Endodermal cell (in vitro differentiated cells): ENCODE measurements at regions not wholly inside any gene's neighbourhood (a gene's known extent, or its start where the extent isn't known, plus 50 kb on each side); places are given as distances from the start of the nearest gene placed in this dataset.

Experiments
- DNase-seq: peaks from one replicate; pipeline ENCODE4 v3.0.0-alpha.2; 2017
- H3K27ac ChIP-seq: 2 replicates; pipeline ENCODE4 v1.5.1; 2013; ENCODE audit warnings: mild to moderate bottlenecking, low read depth, low read length, moderate library complexity
- H3K27me3 ChIP-seq: 2 replicates; pipeline ENCODE4 v1.6.1; 2013; ENCODE audit warnings: mild to moderate bottlenecking, low read length, moderate library complexity; ENCODE audit not compliant: insufficient read depth, control insufficient read depth, poor library complexity, severe bottlenecking
- H3K36me3 ChIP-seq: 2 replicates; pipeline ENCODE4 v1.7.0; 2013; ENCODE audit warnings: mild to moderate bottlenecking, low read length, moderate library complexity; ENCODE audit not compliant: control insufficient read depth, insufficient read depth
- H3K4me1 ChIP-seq: one replicate; pipeline ENCODE4 v1.7.0; 2013; ENCODE audit warnings: low read length; ENCODE audit not compliant: control insufficient read depth, insufficient read depth
- H3K4me3 ChIP-seq: 2 replicates; pipeline ENCODE4 v1.5.1; 2013; ENCODE audit warnings: mild to moderate bottlenecking, low read length, moderate library complexity
- H3K9ac ChIP-seq: 2 replicates; pipeline ENCODE4 v1.6.1; 2013; ENCODE audit warnings: mild to moderate bottlenecking, low read length, moderate library complexity; ENCODE audit not compliant: poor library complexity, severe bottlenecking; ENCODE audit errors: extremely low read depth
- H3K9me3 ChIP-seq: 2 replicates; pipeline ENCODE4 v1.6.1; 2013; ENCODE audit warnings: mild to moderate bottlenecking, low read length, moderate library complexity; ENCODE audit not compliant: control insufficient read depth
- H3K27ac Mint-ChIP-seq: 2 replicates; pipeline ENCODE4 v1.8.0; 2020; ENCODE audit warnings: mixed read lengths
- H3K27me3 Mint-ChIP-seq: 2 replicates; pipeline ENCODE4 v1.8.0; 2021; ENCODE audit warnings: mild to moderate bottlenecking, mixed read lengths; ENCODE audit not compliant: insufficient read depth
- H3K36me3 Mint-ChIP-seq: 2 replicates; pipeline ENCODE4 v1.8.0; 2020; ENCODE audit warnings: low read depth, mixed read lengths
- H3K4me1 Mint-ChIP-seq: 2 replicates; pipeline ENCODE4 v1.8.0; 2020; ENCODE audit warnings: mixed read lengths
- H3K4me3 Mint-ChIP-seq: 2 replicates; pipeline ENCODE4 v1.8.0; 2020; ENCODE audit warnings: mild to moderate bottlenecking, moderate library complexity, mixed read lengths
- H3K9me3 Mint-ChIP-seq: 2 replicates; pipeline ENCODE4 v1.8.0; 2020; ENCODE audit warnings: mild to moderate bottlenecking, mixed read lengths
- WGBS, 2 experiments: methylation state at CpG; one replicate each; pipeline versions ENCODE4 v1.1.5 to v1.1.7; 2013; ENCODE audit warnings: missing lambda C conversion rate in 2 of 2, mixed read lengths in 1 of 2; ENCODE audit not compliant: insufficient coverage in 1 of 2, insufficient read length in 1 of 2; 5-methylcytosine and 5-hydroxymethylcytosine counted together
- TF ChIP-seq, protein P1 (sequence below): fragments of 200-600 bp; sonication (generic); conservative IDR thresholded peaks from 2 replicates; pipeline ENCODE4 v1.5.0; 2021; ENCODE audit warnings: antibody characterized with exemption, mild to moderate bottlenecking

DNA sequence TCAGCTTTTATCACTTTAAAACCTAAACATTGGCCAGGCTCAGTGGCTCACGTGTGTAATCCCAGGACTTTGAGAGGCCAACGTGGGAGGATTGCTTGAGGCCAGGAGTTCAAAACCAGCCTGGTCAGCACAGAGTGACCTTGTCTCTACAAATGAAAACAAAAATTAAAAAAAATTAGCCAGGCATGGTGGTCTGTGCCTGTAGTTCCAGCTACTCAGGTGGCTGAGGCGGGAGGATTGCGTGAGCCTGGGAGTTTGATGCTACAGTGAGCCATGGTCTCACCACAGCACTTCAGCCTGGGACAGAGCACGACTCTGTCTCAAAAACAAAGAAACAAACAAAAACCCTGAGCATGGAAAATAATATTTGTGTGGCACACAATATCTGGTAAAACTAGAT is 143.5 kb upstream of the HNRNPU start:
- Histone ChIP-seq H3K9me3 (no peaks in the 10 kb centered on the region), H3K9ac (no peak overlapping the region), H3K36me3 (no peaks in the 10 kb centered on the region), H3K4me3 (no peak overlapping the region), H3K4me1 (no peaks in the 10 kb centered on the region), H3K27me3 (no peaks in the 10 kb centered on the region), H3K27ac (no peak overlapping the region)
- Mint-ChIP-seq H3K4me1 (peaks cover 2% of the 10 kb centered on the region), H3K27me3 (no peaks in the 10 kb centered on the region), H3K27ac (no peak overlapping the region), H3K36me3 (peaks cover 11% of the 10 kb centered on the region), H3K9me3 (no peaks in the 10 kb centered on the region), H3K4me3 (no peak overlapping the region)
- WGBS, 2 experiments = 95 to 97% methylated on average over 4 of the region's 5 CpGs
- DNase-seq = no peak
- TF ChIP-seq, protein P1, sequence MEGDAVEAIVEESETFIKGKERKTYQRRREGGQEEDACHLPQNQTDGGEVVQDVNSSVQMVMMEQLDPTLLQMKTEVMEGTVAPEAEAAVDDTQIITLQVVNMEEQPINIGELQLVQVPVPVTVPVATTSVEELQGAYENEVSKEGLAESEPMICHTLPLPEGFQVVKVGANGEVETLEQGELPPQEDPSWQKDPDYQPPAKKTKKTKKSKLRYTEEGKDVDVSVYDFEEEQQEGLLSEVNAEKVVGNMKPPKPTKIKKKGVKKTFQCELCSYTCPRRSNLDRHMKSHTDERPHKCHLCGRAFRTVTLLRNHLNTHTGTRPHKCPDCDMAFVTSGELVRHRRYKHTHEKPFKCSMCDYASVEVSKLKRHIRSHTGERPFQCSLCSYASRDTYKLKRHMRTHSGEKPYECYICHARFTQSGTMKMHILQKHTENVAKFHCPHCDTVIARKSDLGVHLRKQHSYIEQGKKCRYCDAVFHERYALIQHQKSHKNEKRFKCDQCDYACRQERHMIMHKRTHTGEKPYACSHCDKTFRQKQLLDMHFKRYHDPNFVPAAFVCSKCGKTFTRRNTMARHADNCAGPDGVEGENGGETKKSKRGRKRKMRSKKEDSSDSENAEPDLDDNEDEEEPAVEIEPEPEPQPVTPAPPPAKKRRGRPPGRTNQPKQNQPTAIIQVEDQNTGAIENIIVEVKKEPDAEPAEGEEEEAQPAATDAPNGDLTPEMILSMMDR = no peak

DNA sequence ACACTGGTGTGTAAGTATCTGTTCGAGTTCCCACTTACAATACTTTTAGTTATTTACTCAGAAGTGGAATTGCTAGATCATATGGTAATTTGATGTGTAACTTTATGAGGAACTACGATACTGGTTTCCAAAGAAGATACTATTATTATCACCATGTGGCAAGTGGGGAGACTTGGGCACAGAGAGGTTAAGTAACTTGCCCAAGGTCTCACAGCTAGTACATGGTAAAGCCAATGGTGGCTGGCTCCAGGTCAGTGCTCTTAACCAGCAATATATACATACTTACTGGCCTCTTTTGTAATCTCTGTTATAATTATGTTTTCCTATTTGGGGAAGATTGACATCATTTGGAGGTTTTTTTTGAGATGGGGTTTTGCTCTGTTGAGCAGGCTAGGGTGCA is 138.9 kb upstream of the HNRNPU start:
- Histone ChIP-seq H3K27me3 (no peaks in the 10 kb centered on the region), H3K27ac (no peak overlapping the region), H3K9me3 (no peaks in the 10 kb centered on the region), H3K4me1 (no peaks in the 10 kb centered on the region), H3K36me3 (no peaks in the 10 kb centered on the region), H3K4me3 (no peak overlapping the region), H3K9ac (no peak overlapping the region)
- Mint-ChIP-seq H3K27ac (no peak overlapping the region), H3K4me1 (peaks cover 2% of the 10 kb centered on the region), H3K4me3 (no peak overlapping the region), H3K27me3 (no peaks in the 10 kb centered on the region), H3K9me3 (no peaks in the 10 kb centered on the region), H3K36me3 (peaks cover 8% of the 10 kb centered on the region)
- TF ChIP-seq, protein P1 = no peak
- 97% methylated on average over 2 of the region's 2 CpGs; no CpG with 5 or more reads in 1 of the 2 experiments for WGBS, 2 experiments
- no peak for DNase-seq

DNA sequence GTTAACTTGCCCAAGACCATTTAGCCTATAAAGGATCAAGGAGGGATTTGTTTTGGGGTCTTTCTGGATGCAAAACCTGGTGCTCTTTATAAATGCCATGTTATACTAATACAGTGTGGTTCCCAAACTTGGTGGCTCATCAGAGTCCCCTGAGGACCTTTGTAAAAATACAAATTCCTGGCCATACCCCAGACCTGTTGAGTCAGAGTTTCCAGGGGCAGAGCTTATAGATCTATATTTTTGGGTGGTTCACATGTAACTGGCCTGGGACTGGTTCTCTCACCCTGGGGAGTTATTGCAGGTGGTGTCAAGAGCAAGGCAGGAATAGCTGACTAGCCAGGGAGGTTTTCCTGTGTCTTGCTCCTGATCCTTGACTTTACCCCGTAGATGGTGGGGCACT is 136.9 kb upstream of the HNRNPU start:
- no peak overlapping the region for H3K27ac Mint-ChIP-seq
- peaks cover 11% of the 10 kb centered on the region for H3K36me3 Mint-ChIP-seq

More for the DNA sequence above, 136.9 kb upstream of the HNRNPU start:
- Histone ChIP-seq H3K9me3 (no peaks in the 10 kb centered on the region), H3K4me1 (no peaks in the 10 kb centered on the region), H3K27me3 (no peaks in the 10 kb centered on the region), H3K4me3 (no peak overlapping the region), H3K27ac (no peak overlapping the region), H3K36me3 (no peaks in the 10 kb centered on the region), H3K9ac (no peak overlapping the region)
- TF ChIP-seq, protein P1 = no peak
- peaks cover 2% of the 10 kb centered on the region for H3K4me1 Mint-ChIP-seq
- H3K4me3 Mint-ChIP-seq = no peak overlapping the region
- H3K9me3 Mint-ChIP-seq = no peaks in the 10 kb centered on the region
- WGBS, 2 experiments = 80 to 100% methylated on average over 1 of the region's 1 CpG
- DNase-seq = no peak
- H3K27me3 Mint-ChIP-seq = no peaks in the 10 kb centered on the region
